Gastrocnemius medialis (tissue), 4 donors: ENCODE measurements at regions not wholly inside any gene's neighbourhood (a gene's known extent, or its start where the extent isn't known, plus 50 kb on each side); places are given as distances from the start of the nearest gene placed in this dataset.

ENCODE experiments used
- ATAC-seq, 2 donors: fragments of 150-250 bp; one replicate each; pipeline ENCODE4 v1.9.1; 2016
- DNase-seq, 2 donors: peaks; one replicate each; pipeline ENCODE4 v3.0.0-alpha.2; 2019
- H3K27ac ChIP-seq, 4 donors: fragments of 200-600 bp; sonication (generic); 1 replicate in 1 of 4; 2 replicates in 3 of 4; pipeline ENCODE4 v1.5.1; 2016 to 2018; ENCODE audit warnings: mild to moderate bottlenecking in 2 of 4, moderate library complexity in 1 of 4
- H3K27me3 ChIP-seq, 3 donors: fragments of 200-600 bp; sonication (generic) in 2 of 3; 1 replicate in 1 of 3; 2 replicates in 2 of 3; pipeline versions ENCODE4 v1.5.1 to v1.6.0; 2016 to 2019; ENCODE audit warnings: mild to moderate bottlenecking in 1 of 3, moderate library complexity in 1 of 3
- H3K36me3 ChIP-seq, 2 donors: fragments of 200-600 bp; sonication (generic) in 1 of 2; one replicate each; pipeline ENCODE4 v1.5.1; 2017 to 2018
- H3K4me1 ChIP-seq, 2 donors: fragments of 200-600 bp; sonication (generic) in 1 of 2; one replicate each; pipeline ENCODE4 v1.5.1; 2016 to 2017; ENCODE audit warnings: mild to moderate bottlenecking in 2 of 2
- H3K4me3 ChIP-seq, 4 donors: fragments of 200-600 bp; sonication (generic) in 3 of 4; 1 replicate in 1 of 4; 2 replicates in 3 of 4; pipeline ENCODE4 v1.5.1; 2016 to 2019; ENCODE audit warnings: mild to moderate bottlenecking in 2 of 4
- H3K9me3 ChIP-seq, 3 donors: fragments of 200-600 bp; sonication (generic) in 2 of 3; 1 replicate in 1 of 3; 2 replicates in 2 of 3; pipeline ENCODE4 v1.5.1; 2016 to 2019
- POLR2A ChIP-seq, 2 donors: fragments of 450-650 bp; IDR thresholded peaks; one replicate each; pipeline ENCODE4 v1.6.1; 2017; ENCODE audit warnings: antibody characterized with exemption in 2 of 2, mild to moderate bottlenecking in 2 of 2, moderate library complexity in 2 of 2
- in situ Hi-C, 4 donors: fragments of 200-750 bp; cut with MboI; loops; one replicate each; pipeline versions ENCODE4 v1.15.0 to v1.8.0; 2017; ENCODE audit warnings: low sequenced_read_pairs in 4 of 4
- intact Hi-C: fragments of 100-400 bp; cut with DNase I; formaldehyde crosslinking; loops from one replicate; pipeline ENCODE4 v1.15.1; 2023; ENCODE audit warnings: low total_unique reads
- TF ChIP-seq, protein P1 (sequence below), 5 experiments: fragments of 450-650 bp in 3 of 5; fragments of 200-600 bp in 2 of 5; sonication (generic) in 2 of 5; IDR thresholded peaks in 4 of 5; conservative IDR thresholded peaks in 1 of 5; 1 replicate in 4 of 5; 2 replicates in 1 of 5; pipeline ENCODE4 v1.5.1; 2016 to 2019; ENCODE audit warnings: antibody characterized with exemption in 5 of 5, mild to moderate bottlenecking in 3 of 5, moderate library complexity in 3 of 5

DNA sequence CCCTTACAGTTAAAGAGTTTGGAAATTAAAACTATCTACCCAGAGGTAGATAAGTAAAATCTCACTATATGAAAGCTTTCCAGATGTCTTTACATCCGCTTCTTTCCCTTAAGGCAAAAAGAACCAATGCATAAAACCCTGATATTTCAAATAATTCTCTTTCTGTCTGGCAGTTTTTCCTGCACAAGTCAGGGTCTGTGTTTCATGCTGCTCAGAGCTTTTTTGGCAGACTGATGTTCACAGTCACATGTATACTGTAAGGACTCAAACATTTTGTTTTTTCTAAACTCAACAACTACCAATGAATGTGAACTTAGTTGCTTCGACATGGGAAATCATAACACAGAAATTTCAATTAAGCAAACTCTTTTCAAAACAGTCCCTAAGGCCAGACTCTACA, 988.4 kb downstream of the EPHA3 start:
- no peak for DNase-seq

DNA sequence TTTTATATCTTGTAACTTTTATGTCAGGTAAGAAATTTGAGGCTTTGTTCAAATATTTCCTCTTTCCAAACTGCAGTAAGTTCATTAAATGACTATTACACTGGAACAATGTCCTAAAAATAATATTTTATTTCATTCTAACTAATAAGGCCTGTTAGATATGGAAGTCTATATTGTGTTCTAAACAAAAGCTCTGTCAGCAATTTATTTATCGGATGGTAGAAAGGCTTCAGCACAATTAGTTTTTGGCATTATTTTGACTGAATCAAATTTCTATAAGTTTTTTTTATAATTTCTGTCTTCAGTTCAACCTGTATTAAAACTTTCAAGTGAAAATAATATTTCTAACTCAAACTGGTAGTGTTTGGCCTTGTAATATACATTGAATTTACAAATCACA, 992.1 kb downstream of the EPHA3 start:
- H3K36me3 ChIP-seq = no peaks in the 10 kb centered on the region
- no peaks in the 10 kb centered on the region for H3K27me3 ChIP-seq
- ATAC-seq (no peak), DNase-seq (no peak)
- no peak overlapping the region for H3K27ac ChIP-seq
- H3K4me1 ChIP-seq = no peaks in the 10 kb centered on the region
- TF ChIP-seq POLR2A (IDR thresholded peaks at IDR 0.05) = no peak
- TF ChIP-seq, protein P1, sequence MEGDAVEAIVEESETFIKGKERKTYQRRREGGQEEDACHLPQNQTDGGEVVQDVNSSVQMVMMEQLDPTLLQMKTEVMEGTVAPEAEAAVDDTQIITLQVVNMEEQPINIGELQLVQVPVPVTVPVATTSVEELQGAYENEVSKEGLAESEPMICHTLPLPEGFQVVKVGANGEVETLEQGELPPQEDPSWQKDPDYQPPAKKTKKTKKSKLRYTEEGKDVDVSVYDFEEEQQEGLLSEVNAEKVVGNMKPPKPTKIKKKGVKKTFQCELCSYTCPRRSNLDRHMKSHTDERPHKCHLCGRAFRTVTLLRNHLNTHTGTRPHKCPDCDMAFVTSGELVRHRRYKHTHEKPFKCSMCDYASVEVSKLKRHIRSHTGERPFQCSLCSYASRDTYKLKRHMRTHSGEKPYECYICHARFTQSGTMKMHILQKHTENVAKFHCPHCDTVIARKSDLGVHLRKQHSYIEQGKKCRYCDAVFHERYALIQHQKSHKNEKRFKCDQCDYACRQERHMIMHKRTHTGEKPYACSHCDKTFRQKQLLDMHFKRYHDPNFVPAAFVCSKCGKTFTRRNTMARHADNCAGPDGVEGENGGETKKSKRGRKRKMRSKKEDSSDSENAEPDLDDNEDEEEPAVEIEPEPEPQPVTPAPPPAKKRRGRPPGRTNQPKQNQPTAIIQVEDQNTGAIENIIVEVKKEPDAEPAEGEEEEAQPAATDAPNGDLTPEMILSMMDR (IDR thresholded peaks at IDR 0.05 in 4 of 5, conservative IDR thresholded peaks at IDR 0.05 in 1 of 5) = no peak
- intact Hi-C loops = no loop called here
- in situ Hi-C loops = loop anchor here in 2 of 4 donors (25.0 kb wide), 1 partner anchor 1887 kb away; no protein-coding TSS in a partner anchor
- H3K4me3 ChIP-seq = no peak overlapping the region
- H3K9me3 ChIP-seq = no peaks in the 10 kb centered on the region

More for the DNA sequence above, 988.4 kb downstream of the EPHA3 start:
- intact Hi-C loops (no loop called here), in situ Hi-C loops (loop anchor here in 2 of 4 donors (25.0 kb wide), 1 partner anchor 1884 kb away; no protein-coding TSS in a partner anchor)
- H3K27ac ChIP-seq = no peak overlapping the region
- ATAC-seq = no peak
- H3K9me3 ChIP-seq = no peaks in the 10 kb centered on the region
- TF ChIP-seq POLR2A (IDR thresholded peaks at IDR 0.05) = no peak
- TF ChIP-seq, protein P1 (IDR thresholded peaks at IDR 0.05 in 4 of 5, conservative IDR thresholded peaks at IDR 0.05 in 1 of 5) = no peak
- no peaks in the 10 kb centered on the region for H3K4me1 ChIP-seq
- no peaks in the 10 kb centered on the region for H3K36me3 ChIP-seq
- no peaks in the 10 kb centered on the region for H3K27me3 ChIP-seq
- no peak overlapping the region for H3K4me3 ChIP-seq

DNA sequence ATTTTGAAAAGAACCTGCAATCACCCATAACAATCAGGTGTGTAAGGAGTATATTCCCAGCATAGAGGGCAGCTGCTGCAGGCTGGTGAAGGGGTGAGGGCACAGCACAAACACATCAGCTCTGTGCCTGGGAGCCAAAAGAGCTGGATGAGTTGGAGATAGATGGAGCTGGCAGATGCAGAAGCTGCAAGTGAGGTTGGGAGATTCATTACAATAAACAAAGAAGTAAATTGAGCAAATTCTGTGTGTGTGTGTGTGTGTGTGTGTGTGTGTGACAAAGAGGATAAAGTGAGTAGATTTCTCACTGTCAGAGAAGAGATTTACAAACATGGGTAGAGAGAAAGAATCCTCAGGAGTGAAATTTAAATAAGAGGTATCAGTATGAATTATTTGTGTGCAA, 994.7 kb downstream of the EPHA3 start:
- in situ Hi-C loops (no loop called here), intact Hi-C loops (no loop called here)
- Histone ChIP-seq H3K27ac (no peak overlapping the region), H3K4me3 (no peak overlapping the region), H3K9me3 (no peaks in the 10 kb centered on the region), H3K27me3 (no peaks in the 10 kb centered on the region), H3K36me3 (no peaks in the 10 kb centered on the region), H3K4me1 (no peaks in the 10 kb centered on the region)
- no peak for ATAC-seq
- TF ChIP-seq POLR2A (IDR thresholded peaks at IDR 0.05) = no peak
- TF ChIP-seq, protein P1 (IDR thresholded peaks at IDR 0.05 in 4 of 5, conservative IDR thresholded peaks at IDR 0.05 in 1 of 5) = no peak
- no peak for DNase-seq

DNA sequence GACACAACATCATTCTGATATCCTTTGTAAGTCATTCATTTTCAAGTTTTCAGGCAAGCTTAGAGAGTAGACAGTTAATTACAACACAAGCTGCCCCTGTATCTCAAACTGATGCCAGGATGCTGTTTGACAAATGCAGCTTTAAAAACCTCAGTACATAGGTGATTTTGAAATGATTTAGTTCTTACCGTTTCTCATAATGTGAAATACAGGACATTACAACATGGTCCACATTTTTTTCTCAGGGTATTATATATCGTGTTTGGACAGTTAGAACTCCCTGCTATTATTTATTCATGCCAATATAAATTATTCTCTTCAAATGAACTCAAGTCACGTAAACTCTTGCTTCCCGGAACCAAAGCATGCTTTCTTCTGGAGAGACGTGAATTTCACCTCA, 1013.9 kb downstream of the EPHA3 start:
- ATAC-seq (no peak), DNase-seq (no peak)
- H3K27me3 ChIP-seq = no peaks in the 10 kb centered on the region
- no peaks in the 10 kb centered on the region for H3K36me3 ChIP-seq
- in situ Hi-C loops = no loop called here
- no peak overlapping the region for H3K4me3 ChIP-seq
- TF ChIP-seq, protein P1 (IDR thresholded peaks at IDR 0.05 in 4 of 5, conservative IDR thresholded peaks at IDR 0.05 in 1 of 5) = no peak
- no peak for TF ChIP-seq POLR2A (IDR thresholded peaks at IDR 0.05)
- H3K9me3 ChIP-seq = no peaks in the 10 kb centered on the region
- H3K4me1 ChIP-seq = no peaks in the 10 kb centered on the region
- intact Hi-C loops = no loop called here
- H3K27ac ChIP-seq = no peak overlapping the region

DNA sequence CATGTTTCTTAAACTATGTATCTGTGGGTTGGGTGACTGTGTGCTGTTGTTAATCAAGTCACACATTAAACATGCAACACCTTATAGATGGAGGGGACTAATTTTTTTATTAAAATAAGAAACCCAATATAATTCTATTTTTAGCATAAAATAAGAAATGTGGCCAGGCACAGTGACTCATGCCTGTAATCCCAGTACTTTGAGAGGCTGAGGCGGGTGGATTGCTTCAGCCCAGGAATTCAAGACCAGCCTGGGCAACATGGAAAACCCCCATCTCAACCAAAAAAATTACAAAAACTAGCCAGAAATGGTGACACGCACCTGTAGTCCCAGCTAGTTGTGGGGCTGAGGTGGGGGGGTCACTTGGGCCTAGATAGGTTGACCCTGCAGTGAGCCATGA, 1021.0 kb downstream of the EPHA3 start:
- ATAC-seq = no peak
- in situ Hi-C loops (no loop called here), intact Hi-C loops (no loop called here)
- no peaks in the 10 kb centered on the region for H3K4me1 ChIP-seq
- no peaks in the 10 kb centered on the region for H3K9me3 ChIP-seq
- H3K4me3 ChIP-seq = no peak overlapping the region
- no peak overlapping the region for H3K27ac ChIP-seq
- DNase-seq = no peak
- no peaks in the 10 kb centered on the region for H3K36me3 ChIP-seq
- TF ChIP-seq POLR2A (IDR thresholded peaks at IDR 0.05) = no peak
- TF ChIP-seq, protein P1 (IDR thresholded peaks at IDR 0.05 in 4 of 5, conservative IDR thresholded peaks at IDR 0.05 in 1 of 5) = no peak
- no peaks in the 10 kb centered on the region for H3K27me3 ChIP-seq
